Mesendoderm (in vitro differentiated cells): ENCODE measurements at regions not wholly inside any gene's neighbourhood (a gene's known extent, or its start where the extent isn't known, plus 50 kb on each side); places are given as distances from the start of the nearest gene placed in this dataset.

Experiments
- DNase-seq: peaks from one replicate; pipeline ENCODE4 v3.0.0; 2013
- H2AK5ac ChIP-seq: 2 replicates; pipeline ENCODE4 v1.6.1; 2013; ENCODE audit warnings: low read length, inconsistent platforms
- H2BK120ac ChIP-seq: 2 replicates; pipeline ENCODE4 v1.6.1; 2013; ENCODE audit warnings: low read depth, mild to moderate bottlenecking, low read length, moderate library complexity, mixed read lengths
- H2BK15ac ChIP-seq: replicated peaks from 2 replicates; pipeline ENCODE4 v1.6.1; 2013; ENCODE audit warnings: low read depth, mild to moderate bottlenecking, moderate library complexity
- H2BK5ac ChIP-seq: 2 replicates; pipeline ENCODE4 v1.6.1; 2013; ENCODE audit warnings: low read length, inconsistent platforms
- H3K18ac ChIP-seq: 2 replicates; pipeline ENCODE4 v1.6.1; 2013; ENCODE audit warnings: mild to moderate bottlenecking, low read length, mixed read lengths
- H3K23ac ChIP-seq: one replicate; pipeline ENCODE4 v1.6.1; 2013; ENCODE audit warnings: low read length
- H3K27ac ChIP-seq: 2 replicates; pipeline ENCODE4 v1.5.1; 2013; ENCODE audit warnings: low read depth, mild to moderate bottlenecking, inconsistent platforms, low read length, moderate library complexity
- H3K27me3 ChIP-seq: 2 replicates; pipeline ENCODE4 v1.6.1; 2013; ENCODE audit warnings: low read length, control low read depth, mild to moderate bottlenecking, inconsistent platforms; ENCODE audit not compliant: insufficient read depth, poor library complexity
- H3K36me3 ChIP-seq: 2 replicates; pipeline ENCODE4 v1.6.1; 2013; ENCODE audit warnings: low read length, inconsistent platforms; ENCODE audit not compliant: control insufficient read depth, insufficient read depth
- H3K4ac ChIP-seq: one replicate; pipeline ENCODE4 v1.6.1; 2013; ENCODE audit warnings: low read depth, mild to moderate bottlenecking, low read length, moderate library complexity
- H3K4me1 ChIP-seq: 2 replicates; pipeline ENCODE4 v1.6.1; 2013; ENCODE audit warnings: low read depth, low read length, inconsistent platforms; ENCODE audit not compliant: control insufficient read depth
- H3K4me2 ChIP-seq: 2 replicates; pipeline ENCODE4 v1.6.1; 2013; ENCODE audit warnings: low read length
- H3K4me3 ChIP-seq: 2 replicates; pipeline ENCODE4 v1.5.1; 2013; ENCODE audit warnings: mild to moderate bottlenecking, low read length
- H3K56ac ChIP-seq: one replicate; pipeline ENCODE4 v1.6.1; 2013; ENCODE audit warnings: low read length
- H3K79me1 ChIP-seq: 2 replicates; pipeline ENCODE4 v1.6.1; 2013; ENCODE audit warnings: low read length, inconsistent platforms
- H3K79me2 ChIP-seq: 2 replicates; pipeline ENCODE4 v1.6.1; 2013; ENCODE audit warnings: mild to moderate bottlenecking, low read length; ENCODE audit not compliant: control insufficient read depth, insufficient read depth
- H3K9ac ChIP-seq: 2 replicates; pipeline ENCODE4 v1.6.1; 2013; ENCODE audit warnings: low read length, inconsistent platforms
- H4K5ac ChIP-seq: one replicate; pipeline ENCODE4 v1.6.1; 2013; ENCODE audit warnings: low read length
- H4K8ac ChIP-seq: one replicate; pipeline ENCODE4 v1.6.1; 2013; ENCODE audit warnings: low read depth, mild to moderate bottlenecking, control low read depth, low read length, moderate library complexity
- WGBS: extraction: QIAGEN DNeasy Blood & Tissue Kit; methylation state at CpG from one replicate; pipeline ENCODE4 v1.1.7; 2013; ENCODE audit warnings: low lambda C conversion rate, missing lambda C conversion rate; ENCODE audit not compliant: insufficient coverage; ENCODE audit errors: extremely low coverage; 5-methylcytosine and 5-hydroxymethylcytosine counted together

DNA sequence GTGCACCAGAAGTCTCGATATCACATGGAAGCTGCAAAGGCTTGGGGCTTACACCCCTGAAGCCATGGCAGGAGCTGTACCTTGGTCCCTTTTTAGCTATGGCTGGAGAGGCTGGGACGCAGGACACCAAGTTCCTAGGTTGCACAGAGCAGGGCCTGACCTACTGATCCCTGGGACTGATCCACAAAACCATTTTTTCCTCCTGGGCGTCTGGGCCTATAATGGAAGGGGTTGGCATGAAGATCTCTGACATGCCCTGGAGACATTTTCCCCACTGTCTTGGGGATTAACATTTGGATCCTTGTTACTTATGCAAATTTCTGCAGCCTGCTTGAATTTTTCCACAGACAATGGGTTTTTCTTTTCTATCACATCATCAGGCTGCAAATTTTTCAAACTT is 286.7 kb upstream of the PTPRD start:
- Histone ChIP-seq H4K8ac (no peak overlapping the region), H2BK15ac (no peak overlapping the region), H3K79me1 (no peaks in the 10 kb centered on the region), H3K4me3 (no peak overlapping the region), H3K56ac (no peak overlapping the region), H3K4ac (no peak overlapping the region), H2BK5ac (no peak overlapping the region), H3K23ac (no peak overlapping the region), H2AK5ac (no peak overlapping the region), H3K4me1 (no peaks in the 10 kb centered on the region), H2BK120ac (no peak overlapping the region), H3K4me2 (no peak overlapping the region), H3K27ac (no peak overlapping the region), H3K27me3 (no peaks in the 10 kb centered on the region), H3K9ac (no peak overlapping the region), H4K5ac (no peak overlapping the region), H3K36me3 (no peaks in the 10 kb centered on the region), H3K79me2 (no peaks in the 10 kb centered on the region), H3K18ac (no peak overlapping the region)
- no CpG with 5 or more reads among the region's 3 CpGs for WGBS
- no peak for DNase-seq

GRCh38 chr9:10903969-10904368 is 291.2 kb upstream of the PTPRD start:
- no peaks in the 10 kb centered on the region for H3K27me3 ChIP-seq
- no peak overlapping the region for H2BK120ac ChIP-seq
- no peak overlapping the region for H3K4me2 ChIP-seq
- no peak overlapping the region for H4K8ac ChIP-seq
- no peaks in the 10 kb centered on the region for H3K4me1 ChIP-seq
- no peak overlapping the region for H2BK15ac ChIP-seq
- H3K79me2 ChIP-seq = no peaks in the 10 kb centered on the region
- no peak for DNase-seq
- H3K9ac ChIP-seq = no peak overlapping the region
- no peak overlapping the region for H3K23ac ChIP-seq
- no CpG with 5 or more reads among the region's 1 CpG for WGBS
- no peak overlapping the region for H3K56ac ChIP-seq
- no peaks in the 10 kb centered on the region for H3K36me3 ChIP-seq
- H4K5ac ChIP-seq = no peak overlapping the region
- H3K79me1 ChIP-seq = no peaks in the 10 kb centered on the region
- no peak overlapping the region for H2BK5ac ChIP-seq
- no peak overlapping the region for H3K4me3 ChIP-seq
- no peak overlapping the region for H3K18ac ChIP-seq
- H3K27ac ChIP-seq = no peak overlapping the region
- H3K4ac ChIP-seq = no peak overlapping the region
- H2AK5ac ChIP-seq = no peak overlapping the region

DNA sequence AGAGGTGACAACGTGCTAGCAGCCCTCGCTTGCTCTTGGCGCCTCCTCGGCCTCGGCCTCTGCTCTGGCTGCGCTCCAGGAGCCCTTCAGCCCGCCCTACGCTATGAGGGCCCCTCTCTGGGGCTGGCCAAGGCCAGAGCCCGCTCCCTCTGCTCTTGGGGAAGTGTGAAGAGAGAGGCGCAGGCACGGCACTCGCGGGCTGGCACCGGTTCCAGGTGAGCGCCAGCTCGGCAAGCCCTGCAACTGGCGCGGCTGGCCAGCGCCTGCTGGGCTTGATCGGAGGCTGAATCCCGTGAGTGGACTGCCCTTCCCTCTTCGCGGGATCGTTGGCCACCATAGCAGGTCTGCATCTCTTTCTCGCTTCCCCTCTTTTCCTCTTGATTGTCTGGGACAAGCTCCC is 298.0 kb upstream of the PTPRD start:
- no CpG with 5 or more reads among the region's 25 CpGs for WGBS
- no peak overlapping the region for H3K18ac ChIP-seq

DNA sequence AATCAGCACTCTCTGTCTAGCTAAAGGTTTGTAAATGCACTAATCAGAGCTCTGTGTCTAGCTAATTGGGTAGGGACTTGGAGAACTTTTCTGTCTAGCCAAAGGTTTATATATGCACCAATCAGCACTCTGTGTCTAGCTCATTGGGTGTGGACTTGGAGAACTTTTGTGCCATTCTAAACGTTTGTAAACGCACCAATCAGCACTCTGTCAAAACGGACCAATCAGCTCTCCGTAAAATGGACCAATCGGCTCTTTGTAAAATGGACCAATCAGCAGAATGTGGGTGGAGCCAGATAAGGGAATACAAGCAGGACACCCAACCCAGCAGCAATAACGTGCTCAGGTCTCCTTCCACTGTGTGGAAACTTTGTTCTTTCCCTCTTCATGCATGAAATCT is 298.6 kb upstream of the PTPRD start:
- Histone ChIP-seq H3K36me3 (no peaks in the 10 kb centered on the region), H3K79me1 (no peaks in the 10 kb centered on the region), H3K56ac (no peak overlapping the region), H3K4me2 (no peak overlapping the region), H2BK15ac (no peak overlapping the region), H3K4me1 (peaks cover 5% of the 10 kb centered on the region), H3K27ac (no peak overlapping the region), H3K4ac (no peak overlapping the region), H3K27me3 (no peaks in the 10 kb centered on the region), H2BK120ac (no peak overlapping the region), H3K18ac (no peak overlapping the region), H3K4me3 (no peak overlapping the region), H3K9ac (no peak overlapping the region), H2AK5ac (no peak overlapping the region), H3K79me2 (no peaks in the 10 kb centered on the region), H3K23ac (no peak overlapping the region), H4K8ac (no peak overlapping the region), H2BK5ac (no peak overlapping the region), H4K5ac (no peak overlapping the region)
- no CpG with 5 or more reads among the region's 6 CpGs for WGBS
- no peak for DNase-seq

More for the DNA sequence above, 298.0 kb upstream of the PTPRD start:
- no peak overlapping the region for H3K4ac ChIP-seq
- peaks cover 4% of the 10 kb centered on the region for H3K4me1 ChIP-seq
- H3K27me3 ChIP-seq = no peaks in the 10 kb centered on the region
- no peak overlapping the region for H3K4me3 ChIP-seq
- H4K8ac ChIP-seq = no peak overlapping the region
- H2BK15ac ChIP-seq = no peak overlapping the region
- H3K4me2 ChIP-seq = no peak overlapping the region
- H3K23ac ChIP-seq = no peak overlapping the region
- no peak overlapping the region for H2BK120ac ChIP-seq
- no peak overlapping the region for H3K27ac ChIP-seq
- no peaks in the 10 kb centered on the region for H3K79me2 ChIP-seq
- H3K9ac ChIP-seq = no peak overlapping the region
- H2BK5ac ChIP-seq = no peak overlapping the region
- H3K56ac ChIP-seq = no peak overlapping the region
- no peak overlapping the region for H2AK5ac ChIP-seq
- no peak for DNase-seq
- H3K79me1 ChIP-seq = no peaks in the 10 kb centered on the region
- H3K36me3 ChIP-seq = no peaks in the 10 kb centered on the region
- no peak overlapping the region for H4K5ac ChIP-seq

DNA sequence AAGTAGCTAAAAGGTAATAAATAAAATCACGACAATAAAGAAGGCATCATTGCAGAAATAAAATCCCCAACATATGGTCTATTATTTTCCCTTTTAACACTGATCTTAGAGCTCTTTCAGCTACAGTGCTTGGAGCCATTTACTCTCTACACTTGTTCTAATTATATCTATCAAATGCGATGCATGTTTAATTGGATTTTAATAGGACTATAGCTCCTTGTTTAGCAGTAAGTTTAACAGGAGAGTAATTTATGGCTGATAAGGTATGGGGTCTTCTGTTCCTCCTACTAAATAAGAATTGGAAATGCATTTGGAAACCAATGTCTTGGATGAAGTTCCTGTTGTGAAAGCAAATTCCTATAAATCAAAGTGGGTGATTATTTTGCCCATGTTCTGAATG is 304.2 kb upstream of the PTPRD start:
- no peak overlapping the region for H3K4me3 ChIP-seq
- H3K18ac ChIP-seq = no peak overlapping the region
- H3K4me1 ChIP-seq = peaks cover 8% of the 10 kb centered on the region
- no peak overlapping the region for H3K56ac ChIP-seq
- H2BK15ac ChIP-seq = no peak overlapping the region
- H4K5ac ChIP-seq = no peak overlapping the region
- no peak for DNase-seq
- WGBS = no CpG with 5 or more reads among the region's 2 CpGs
- no peak overlapping the region for H3K9ac ChIP-seq
- H3K79me1 ChIP-seq = no peaks in the 10 kb centered on the region
- H2BK5ac ChIP-seq = no peak overlapping the region
- H3K4me2 ChIP-seq = no peak overlapping the region
- no peak overlapping the region for H3K27ac ChIP-seq
- no peak overlapping the region for H2BK120ac ChIP-seq
- H3K79me2 ChIP-seq = no peaks in the 10 kb centered on the region
- no peaks in the 10 kb centered on the region for H3K27me3 ChIP-seq
- no peaks in the 10 kb centered on the region for H3K36me3 ChIP-seq
- no peak overlapping the region for H3K4ac ChIP-seq
- H2AK5ac ChIP-seq = no peak overlapping the region
- no peak overlapping the region for H3K23ac ChIP-seq
- no peak overlapping the region for H4K8ac ChIP-seq

DNA sequence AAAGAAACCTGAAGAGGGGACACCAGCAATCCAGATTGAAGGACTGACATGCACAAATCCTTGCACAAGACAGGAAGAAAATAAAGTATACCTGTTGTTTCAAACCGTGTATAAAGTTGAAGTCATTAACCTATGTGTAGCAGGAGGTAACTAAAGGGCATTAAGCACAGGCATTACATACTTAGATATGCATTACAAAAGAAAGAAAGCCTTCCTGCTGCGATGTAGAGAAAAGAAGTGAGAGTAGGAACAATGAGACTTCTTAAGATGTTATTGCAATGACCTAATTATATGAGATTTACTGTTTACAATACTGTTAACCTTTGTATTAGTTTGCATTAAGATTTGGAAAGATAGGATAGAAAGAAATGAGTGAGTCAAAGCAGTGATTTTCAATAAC is 308.9 kb upstream of the PTPRD start:
- no peak overlapping the region for H2BK15ac ChIP-seq
- no peak overlapping the region for H3K23ac ChIP-seq
- no peak overlapping the region for H3K27ac ChIP-seq
- H3K36me3 ChIP-seq = no peaks in the 10 kb centered on the region
- no peak overlapping the region for H3K9ac ChIP-seq
- H3K18ac ChIP-seq = no peak overlapping the region
- H2AK5ac ChIP-seq = no peak overlapping the region
- H2BK120ac ChIP-seq = no peak overlapping the region
- peaks cover 3% of the 10 kb centered on the region for H3K4me1 ChIP-seq
- WGBS = no CpG with 5 or more reads among the region's 2 CpGs
- H3K27me3 ChIP-seq = no peaks in the 10 kb centered on the region
- H3K4ac ChIP-seq = no peak overlapping the region
- no peak overlapping the region for H3K4me2 ChIP-seq
- no peak overlapping the region for H3K56ac ChIP-seq
- no peak overlapping the region for H4K5ac ChIP-seq
- no peak overlapping the region for H2BK5ac ChIP-seq
- no peak overlapping the region for H4K8ac ChIP-seq
- H3K4me3 ChIP-seq = no peak overlapping the region
- peak; percentile 78 for DNase-seq
- H3K79me1 ChIP-seq = no peaks in the 10 kb centered on the region
- H3K79me2 ChIP-seq = no peaks in the 10 kb centered on the region
